ENCODE measurements at regions not wholly inside any gene's neighbourhood (a gene's known extent, or its start where the extent isn't known, plus 50 kb on each side); places are given as distances from the start of the nearest gene placed in this dataset.
"Not testable (repeated sequence)": the region's sequence is repeated elsewhere in the genome, so short reads cannot be mapped to it uniquely, and the experiment has no call there.

DNA sequence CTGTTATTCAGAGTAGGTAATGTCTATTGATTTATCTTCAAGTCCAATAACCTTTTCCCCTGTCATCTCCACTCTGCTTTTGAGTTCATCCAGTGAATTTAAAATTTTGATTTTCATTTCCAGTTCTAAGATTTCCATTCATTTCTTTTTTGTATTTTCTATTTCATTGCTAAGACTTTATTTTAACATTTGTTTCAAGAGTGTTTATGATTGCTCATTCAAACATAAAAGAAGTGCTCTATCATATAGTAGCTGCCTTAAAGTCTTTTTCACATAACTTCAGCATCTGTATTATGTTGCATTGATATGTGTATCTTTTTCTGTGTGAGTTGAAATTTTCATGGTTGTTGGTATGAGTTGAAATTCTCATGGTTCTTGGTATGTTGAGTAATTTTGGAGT lies 341.6 kb downstream of the SOX4 start:
- DNase-seq: no peak

DNA sequence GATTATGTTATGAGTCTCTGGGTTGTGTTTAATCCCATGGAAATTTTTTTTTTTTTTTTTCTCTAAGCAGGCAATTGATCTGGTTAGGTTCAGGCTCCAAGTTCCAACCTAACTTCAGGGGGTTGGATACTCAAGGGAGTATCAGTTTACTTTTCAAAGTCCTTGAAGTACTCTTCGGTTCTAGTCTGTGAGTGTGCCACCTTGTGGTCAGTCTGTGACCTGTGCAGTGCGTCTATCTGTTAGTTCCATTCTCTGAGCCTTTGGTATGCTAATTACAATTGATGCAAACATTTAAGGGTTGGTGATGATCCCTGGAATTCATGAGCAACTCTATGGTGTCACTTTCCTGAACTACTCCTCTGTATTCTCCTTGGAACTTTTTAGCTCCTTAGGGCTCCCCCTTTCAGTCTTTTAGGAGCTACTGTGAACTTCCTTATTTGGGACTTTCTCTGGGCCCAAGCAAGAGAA lies 342.0 kb downstream of the SOX4 start:
- DNase-seq: peak; percentile 33

DNA sequence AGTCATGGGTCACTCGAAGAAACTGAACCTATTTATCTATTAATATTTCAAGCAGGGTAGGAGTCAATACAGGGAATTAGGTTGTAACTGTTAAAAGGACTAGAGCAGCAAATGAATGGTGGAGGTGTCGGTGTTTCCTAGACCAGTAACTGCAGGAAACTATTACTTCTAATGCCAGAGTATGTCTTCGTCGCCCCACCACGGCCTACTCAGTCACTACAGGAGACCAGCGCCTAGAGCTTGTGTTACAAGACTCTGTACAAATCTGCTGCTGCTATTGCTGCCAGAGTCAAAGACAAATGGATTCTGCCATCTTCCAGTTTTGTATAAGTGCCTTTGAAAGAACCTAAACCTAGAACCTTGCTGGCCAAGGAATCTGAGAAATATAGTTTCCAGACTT lies 343.9 kb downstream of the SOX4 start:
- no peak for DNase-seq

DNA sequence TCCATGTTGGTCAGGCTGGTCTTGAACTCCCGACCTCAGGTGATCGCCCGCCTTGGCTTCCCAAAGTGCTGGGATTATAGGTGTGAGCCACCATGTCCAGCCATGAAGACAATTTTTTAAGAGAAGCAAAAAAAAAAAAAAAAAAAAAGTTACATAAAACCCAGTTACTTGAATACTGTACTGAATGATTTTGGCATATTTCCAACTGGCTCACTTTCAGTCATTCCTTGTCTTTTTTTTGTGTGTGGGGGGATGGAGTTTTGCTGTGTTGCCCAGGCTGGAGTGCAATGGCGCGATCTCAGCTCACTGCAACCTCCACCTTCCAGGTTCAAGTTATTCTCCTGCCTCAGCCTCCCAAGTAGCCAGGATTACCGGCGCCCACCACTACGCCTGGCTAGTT lies 345.5 kb downstream of the SOX4 start:
- not testable (repeated sequence) for DNase-seq

DNA sequence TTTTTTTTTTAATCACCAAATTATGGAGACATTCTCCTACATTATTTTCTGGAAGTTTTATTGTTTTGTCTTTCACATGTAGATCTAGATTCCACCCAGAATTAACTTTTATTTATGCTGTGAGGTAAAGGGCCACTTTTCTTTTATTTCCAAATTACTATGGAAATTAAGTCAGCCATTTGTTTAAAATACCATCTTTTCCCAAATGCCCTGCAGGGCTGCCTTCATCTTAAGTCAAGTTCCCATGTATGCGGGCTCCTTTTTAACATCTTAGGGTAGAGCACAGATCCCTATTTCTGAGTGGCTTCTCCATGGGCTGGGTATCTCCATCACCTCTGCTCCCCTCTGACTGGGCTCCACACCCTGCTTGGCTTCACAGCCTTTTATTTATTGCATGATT lies 348.4 kb downstream of the SOX4 start:
- no peak for DNase-seq

DNA sequence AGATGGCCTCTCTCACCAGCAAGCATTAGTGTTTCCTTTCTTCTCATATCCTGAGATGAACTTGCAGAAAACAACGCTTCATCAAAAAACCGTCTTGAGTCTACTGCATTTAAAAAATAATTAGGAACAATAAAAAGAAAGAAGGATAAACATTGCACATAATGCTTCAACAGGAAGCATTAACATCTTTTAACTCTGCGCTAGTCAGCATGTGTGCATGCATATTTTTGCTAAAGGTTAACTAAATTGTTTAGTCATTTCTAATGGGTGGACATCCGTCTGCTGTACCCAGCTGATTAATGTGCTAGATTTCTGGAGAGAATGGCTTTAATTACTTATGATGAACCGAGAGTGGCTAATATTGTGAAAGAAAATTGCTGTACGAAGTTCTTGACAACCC lies 349.3 kb downstream of the SOX4 start:
- DNase-seq: no peak

DNA sequence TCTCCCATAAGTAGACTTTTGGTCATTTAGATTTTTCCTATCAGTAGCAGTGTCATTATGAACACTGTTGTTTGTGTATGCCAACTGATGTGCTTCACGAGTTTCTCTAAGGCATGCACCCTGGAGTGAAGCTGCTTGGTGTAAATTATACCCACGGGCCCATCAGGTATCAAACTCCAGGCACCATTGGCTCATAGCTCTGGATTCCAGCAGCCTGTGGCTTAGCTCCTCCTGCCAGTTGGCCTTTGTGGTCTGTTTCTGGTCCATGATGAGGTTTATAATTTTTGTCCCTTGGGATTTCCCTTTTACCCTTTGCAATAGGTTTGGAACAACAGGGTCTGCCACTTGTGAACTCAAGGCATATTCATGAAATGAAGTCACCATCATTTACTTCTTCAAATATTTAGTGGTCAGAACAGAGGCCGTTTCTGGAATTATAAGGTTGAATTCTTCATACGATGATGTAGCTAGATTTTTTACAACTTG lies 350.5 kb downstream of the PRL start:
- no peak for DNase-seq

DNA sequence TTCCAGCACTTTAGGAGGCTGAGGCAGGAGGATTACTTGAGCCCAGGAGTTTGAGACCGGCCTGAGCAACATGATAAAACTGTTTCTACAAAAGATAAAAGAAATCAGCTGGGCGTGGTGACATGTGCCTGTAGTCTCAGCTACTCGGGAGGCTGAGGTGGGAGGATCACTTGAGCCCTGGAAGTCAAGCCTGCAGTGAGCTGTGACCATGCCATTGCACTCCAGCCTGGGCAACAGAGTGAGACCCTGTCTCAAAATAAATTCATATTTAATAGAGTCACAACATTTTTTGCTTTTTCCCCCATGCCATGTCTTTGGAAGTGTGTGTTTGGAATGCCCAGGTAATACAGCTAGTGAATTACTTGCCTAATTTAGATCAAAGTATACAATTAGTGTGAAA lies 349.6 kb downstream of the PRL start:
- not testable (repeated sequence) for DNase-seq

DNA sequence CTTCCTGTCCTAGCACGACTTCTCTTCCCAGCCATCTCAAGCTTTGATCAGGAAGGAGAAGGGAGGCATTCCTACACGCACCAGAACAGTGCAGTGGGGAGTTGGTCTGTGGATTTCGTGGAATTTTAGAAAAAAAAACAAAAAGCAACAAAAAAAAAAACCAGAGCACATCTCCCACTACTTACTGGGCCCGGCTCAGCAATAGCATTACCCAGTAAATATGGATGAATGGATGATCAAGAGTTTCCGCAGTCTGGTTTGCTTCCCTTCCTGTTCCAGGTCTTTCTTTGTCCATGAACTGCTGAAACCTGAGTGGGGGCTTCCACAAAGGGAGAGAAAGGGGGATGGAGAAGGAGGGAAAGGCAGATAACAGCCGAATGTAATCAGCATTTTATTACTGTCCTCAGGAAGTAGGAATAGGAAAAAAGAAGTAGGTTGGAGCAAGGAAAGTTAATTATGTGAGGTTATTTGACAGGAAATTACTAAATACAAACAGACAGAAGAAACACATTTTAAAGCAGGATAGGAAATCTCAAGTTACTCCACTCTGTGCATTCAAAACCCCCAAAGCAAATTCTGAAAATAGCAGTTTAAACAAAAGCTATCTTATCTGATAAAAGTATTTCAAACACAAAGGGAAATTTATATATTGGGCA lies 349.0 kb downstream of the PRL start:
- no peak for DNase-seq

DNA sequence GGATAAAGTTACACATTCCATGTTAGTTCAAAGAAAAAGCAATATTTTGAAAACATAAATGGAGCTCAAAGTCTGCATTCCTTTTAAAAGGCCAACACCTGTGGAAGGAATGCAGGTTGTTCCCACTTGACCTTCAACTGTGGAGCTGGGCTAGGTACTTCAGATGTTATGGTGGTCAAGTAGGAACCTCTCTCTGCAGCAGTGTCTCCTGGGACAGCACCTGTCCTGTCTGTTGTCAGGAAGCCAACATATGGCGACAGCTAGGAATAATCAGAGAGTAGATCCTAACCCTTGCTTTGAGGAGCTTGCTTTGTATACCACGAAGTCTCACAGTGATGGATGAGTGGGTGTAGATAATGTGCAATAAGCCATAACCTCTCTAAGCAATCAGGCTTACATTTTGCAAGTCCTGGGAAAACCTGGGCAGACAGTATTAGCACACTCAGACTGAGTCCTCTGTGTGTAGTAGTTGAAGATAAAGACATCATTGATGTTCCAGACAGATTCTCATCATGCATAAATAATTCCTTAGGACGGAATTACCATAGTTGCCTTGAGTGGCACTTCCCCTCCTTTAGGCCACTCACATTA lies 347.5 kb downstream of the PRL start:
- no peak for DNase-seq

DNA sequence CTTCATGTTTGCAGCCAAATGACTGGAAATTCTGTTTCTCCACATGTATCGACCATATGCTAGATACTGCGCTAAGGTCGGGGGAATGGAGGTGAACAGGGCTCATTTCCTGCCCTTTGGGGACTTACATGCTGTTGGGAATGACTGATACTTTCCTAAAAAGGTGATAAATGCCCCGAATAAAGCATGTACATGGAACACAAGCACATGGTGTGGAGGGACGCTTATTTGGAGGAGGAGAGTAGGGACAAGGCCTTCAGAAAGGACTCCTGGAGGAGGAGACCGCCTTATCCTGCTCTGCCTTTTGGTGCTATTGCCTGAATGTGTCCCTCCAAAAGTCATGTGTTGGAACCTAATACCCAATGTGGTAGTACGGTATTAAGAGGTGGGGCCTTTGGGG lies 344.5 kb downstream of the PRL start:
- DNase-seq: no peak

DNA sequence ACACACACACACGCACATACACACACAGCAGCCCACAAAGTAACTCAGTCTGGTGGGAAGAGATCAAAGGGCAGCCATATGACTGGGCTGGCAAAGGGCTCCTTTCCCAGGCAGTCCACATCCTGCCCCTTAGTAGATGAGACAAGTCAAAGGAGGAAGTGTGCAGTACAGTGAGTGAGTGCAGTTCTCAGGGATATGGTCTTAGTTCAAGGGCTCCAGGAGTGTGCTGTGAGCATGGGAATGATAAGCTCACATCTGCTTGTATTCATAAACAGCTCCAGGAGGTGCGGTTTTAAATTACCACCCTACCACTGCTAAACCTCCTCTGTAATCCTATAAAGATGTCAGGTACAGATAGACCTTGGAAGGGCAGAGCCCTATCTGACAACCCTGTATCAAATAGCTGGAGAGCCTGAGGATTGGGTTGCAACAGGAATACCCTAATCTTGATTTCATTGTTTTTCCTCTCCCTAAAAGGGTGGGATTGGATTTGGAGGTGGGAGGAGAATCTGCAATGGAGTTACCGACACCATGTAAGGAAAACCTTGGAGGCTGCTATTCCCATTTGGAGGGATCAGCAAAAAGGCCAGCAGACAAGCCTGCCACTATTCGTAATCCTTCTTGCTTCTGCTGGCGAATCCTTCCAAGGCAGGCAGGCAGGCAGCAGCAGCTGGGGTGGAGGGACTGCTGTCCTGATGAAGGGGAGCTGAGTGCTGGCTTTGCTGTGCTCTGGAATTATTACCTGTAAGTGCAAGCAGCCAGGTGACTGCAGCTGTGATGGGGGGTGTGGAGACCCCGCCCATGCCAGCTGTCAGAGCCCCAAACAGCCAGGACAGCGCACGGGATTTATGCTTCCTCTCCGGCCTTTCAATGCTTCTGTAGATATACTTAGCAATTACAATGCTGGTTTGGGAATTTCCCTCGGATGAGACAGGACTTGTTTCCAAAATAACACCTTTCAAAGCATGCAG lies 342.7 kb downstream of the PRL start:
- DNase-seq: no peak

DNA sequence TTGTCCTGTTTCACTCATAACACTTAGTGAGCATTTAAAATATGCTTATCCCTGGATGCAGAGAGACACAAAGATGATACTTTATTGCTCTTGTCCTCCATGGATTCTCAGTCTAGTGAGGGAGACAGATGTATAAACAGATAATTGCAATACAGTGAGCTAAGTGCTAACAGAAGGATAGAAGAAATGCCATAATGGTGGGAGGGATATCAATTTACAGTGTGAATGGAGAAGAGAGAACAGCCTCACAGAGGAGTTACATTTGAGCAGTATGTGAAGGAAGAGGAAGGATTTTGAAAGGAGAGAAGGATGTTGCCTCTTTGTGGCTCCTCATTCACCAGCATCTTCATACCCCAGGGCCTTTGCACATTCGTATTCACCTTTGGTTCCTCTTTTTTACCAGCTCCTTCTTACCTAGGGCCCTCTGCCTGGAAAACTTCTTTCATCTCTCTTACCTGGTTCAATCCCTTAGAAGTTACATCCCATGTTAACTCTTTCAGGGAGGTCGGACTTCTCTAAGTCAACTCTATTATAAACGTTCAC lies 341.7 kb downstream of the PRL start:
- no peak for DNase-seq

DNA sequence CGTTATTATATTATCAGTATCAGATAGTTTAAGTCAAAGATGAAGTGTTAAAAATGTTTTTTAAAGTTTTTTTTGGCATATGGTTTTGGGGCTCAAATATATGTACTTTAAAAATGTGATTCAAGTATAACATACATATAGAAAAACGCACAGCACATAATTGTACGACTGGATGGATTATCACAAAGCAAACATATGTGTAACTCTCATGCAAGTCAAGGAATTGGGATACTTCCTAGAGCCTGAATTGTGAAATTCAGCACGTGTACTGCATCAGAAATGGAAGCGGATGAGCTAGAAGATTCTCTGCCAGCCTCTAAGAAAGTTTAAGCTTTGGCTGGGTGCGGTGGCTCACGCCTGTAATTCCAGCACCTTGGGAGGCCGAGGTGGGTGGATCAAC lies 340.9 kb downstream of the PRL start:
- DNase-seq: no peak

DNA sequence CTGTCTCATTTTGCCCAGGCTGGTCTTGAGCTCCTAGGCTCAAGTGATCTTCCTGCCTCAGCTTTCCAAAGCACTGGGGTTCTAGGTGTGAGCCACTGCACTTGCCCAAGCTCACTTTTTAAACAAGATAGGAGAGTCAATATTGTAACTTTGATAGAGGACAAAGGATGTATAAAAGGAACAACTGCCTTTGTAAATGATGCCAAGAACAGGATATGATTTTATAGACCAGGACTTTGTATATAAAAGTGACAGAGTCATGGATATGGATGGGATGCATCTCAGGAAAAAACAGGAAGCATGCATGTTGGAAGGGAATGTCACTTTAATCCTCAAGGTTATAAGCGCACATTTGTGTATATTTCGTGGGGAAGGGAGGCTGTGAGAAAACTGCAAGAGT lies 338.4 kb downstream of the PRL start:
- DNase-seq: no peak

DNA sequence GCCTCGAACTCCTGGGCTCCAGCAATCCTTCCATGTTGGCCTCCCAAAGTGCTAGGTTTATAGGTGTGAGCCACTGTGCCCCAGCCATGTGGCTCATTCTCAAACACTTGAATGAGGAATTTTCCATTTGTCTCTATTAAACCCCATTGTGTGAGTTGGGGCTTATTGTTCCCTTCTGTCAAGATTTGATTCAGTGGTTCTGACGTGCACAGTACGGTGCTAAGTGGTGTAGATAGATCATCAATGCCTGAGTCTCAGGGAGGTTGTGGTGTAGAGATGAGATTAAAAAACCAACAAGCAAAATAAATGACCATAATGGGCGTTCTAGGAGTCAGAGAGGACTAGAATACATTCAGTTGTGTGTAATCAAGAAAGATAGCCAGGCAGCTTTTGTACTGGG lies 335.6 kb downstream of the PRL start:
- DNase-seq: no peak

DNA sequence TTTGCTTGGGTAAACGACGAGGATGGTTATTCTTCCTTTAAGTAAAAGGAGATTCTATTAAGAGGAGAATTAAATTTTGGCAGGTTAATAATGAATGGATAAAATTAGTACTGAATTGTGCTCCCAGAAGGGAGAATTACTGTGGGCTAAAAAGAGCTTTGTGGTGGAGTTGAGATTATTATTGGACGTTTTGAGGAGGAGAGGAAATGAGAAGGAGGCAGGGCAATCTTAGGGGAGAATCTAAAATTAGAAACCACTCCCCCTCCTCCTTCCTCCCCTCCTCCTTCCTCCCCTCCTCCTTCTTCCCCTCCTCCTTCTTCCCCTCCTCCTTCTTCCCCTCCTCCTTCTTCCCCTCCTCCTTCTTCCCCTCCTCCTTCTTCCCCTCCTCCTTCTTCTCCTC lies 331.8 kb downstream of the PRL start:
- no peak for DNase-seq

DNA sequence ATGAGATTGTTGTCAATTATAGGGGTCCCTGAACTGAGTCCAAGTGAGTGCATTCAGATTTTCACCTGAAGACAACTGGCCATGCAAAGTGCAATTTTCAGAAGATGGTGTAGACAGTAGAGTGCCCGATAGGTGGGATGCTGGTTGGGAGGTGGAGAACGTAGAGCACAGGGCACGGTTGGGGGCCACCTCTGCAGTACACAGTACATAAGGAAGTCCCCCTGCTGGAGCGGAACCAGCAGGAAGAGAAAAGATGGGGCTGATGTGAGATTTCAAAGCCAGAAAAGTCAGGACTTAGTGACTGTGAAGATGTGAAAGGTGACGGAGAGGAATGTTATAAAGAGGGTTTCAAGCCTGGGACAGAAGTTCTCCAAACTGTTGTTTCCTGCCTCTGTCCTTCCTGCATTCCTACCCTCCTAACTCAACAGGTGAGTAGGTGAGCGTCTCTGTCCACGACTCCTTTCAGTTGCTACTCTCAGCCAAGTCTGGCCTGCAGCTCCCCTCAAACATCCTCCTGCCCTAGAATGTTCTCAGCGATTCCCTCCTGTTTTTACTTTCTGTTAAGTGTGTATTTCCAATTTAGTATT lies 330.8 kb downstream of the PRL start:
- no peak for DNase-seq

DNA sequence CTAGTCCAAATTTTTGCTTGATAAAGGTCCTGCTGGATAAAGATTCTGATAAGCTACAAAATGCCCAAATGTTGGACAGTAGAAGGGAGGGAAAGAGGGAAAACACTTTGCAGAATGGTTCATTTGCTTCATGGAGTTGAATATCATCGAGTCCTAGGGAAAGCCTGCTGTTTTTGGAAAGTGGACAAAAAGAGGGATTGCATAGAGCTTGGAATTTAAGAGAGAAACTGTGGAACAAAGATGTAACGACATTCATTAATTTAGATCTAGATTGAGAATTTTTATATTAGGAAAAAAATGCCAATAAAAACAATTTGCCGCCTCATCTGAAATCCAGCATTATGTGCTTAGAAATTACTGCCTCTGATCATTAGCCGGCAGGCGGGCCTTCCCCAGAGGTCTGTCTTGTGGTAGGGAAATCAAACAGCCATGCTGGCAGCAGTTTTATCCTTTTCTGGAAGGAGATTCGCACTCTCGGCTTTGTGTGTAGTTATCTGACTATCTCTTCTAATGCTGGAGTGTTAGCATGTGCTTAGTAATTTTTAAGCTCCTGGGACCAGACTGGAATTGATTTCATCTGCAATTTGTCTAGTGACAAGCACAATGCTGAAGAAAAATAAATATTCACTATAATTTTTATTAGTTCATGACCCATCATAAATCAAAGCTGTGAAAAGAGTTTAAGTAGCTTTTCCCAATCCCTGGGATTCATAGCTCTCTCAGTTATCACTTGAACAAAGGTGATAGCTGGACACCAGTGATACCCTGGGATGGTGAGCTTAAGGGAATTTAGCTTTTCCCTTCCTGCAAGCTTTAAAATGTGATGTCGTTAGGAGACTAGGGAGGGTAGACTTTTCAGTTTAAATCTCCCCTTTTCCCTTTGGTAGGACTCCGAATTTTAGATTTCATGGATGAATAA lies 329.5 kb downstream of the PRL start:
- DNase-seq: no peak

DNA sequence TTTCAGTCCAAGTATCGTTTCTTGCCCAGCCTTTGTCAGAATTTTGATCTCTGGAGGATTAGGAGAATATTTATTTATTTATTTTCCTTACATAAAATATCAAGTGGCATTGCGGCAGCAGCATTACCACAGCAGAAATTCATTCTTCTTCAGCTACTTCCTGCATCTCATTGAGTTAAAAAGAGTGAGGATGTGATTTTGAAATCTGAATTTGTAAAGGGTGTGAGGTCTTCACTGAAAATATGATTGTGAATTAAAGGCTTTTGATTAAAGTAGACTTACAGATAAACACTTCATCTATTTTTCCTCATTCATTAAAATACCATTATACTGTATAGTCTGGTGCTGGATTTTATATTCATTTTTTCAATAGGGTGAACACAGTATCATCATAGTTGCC lies 328.4 kb downstream of the PRL start:
- DNase-seq: no peak

DNA sequence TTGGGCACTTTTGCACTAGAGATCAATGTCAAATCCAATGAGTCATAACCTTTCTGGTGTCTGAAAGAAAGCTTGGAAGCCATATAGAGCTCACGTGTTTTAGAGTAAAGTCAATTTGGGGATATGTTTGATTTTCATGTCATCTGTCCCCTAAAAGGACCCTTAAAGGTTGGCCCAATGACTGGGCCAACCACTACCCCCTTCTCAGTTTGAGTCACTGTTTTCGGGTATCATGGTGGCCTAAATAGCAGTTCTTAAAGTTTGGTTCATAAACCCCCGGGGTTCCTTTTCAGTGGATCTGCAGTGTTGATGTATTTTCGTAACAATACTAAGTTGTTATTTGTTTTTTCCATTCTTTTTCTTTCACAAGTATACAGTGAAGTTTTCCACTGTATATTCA lies 327.6 kb downstream of the PRL start:
- no peak for DNase-seq
